Mucosa of stomach (tissue), 1 donor: ENCODE measurements at regions not wholly inside any gene's neighbourhood (a gene's known extent, or its start where the extent isn't known, plus 50 kb on each side); places are given as distances from the start of the nearest gene placed in this dataset.
"Not testable (repeated sequence)": the region's sequence is repeated elsewhere in the genome, so short reads cannot be mapped to it uniquely, and the experiment has no call there.

Experiments used
- H3K27me3 ChIP-seq: one replicate; pipeline ENCODE4 v1.7.0; 2013; ENCODE audit warnings: mild to moderate bottlenecking, low read length; ENCODE audit not compliant: control insufficient read depth, insufficient read depth
- H3K36me3 ChIP-seq: one replicate; pipeline ENCODE4 v1.7.0; 2013; ENCODE audit warnings: low read length; ENCODE audit not compliant: control insufficient read depth, insufficient read depth
- H3K4me1 ChIP-seq: one replicate; pipeline ENCODE4 v1.7.0; 2013; ENCODE audit warnings: mild to moderate bottlenecking, low read length; ENCODE audit not compliant: control insufficient read depth, insufficient read depth
- H3K4me3 ChIP-seq: one replicate; pipeline ENCODE4 v1.7.0; 2013; ENCODE audit warnings: low read length
- H3K9ac ChIP-seq: one replicate; pipeline ENCODE4 v1.7.0; 2013; ENCODE audit warnings: mild to moderate bottlenecking, low read length, moderate library complexity
- H3K9me3 ChIP-seq: one replicate; pipeline ENCODE4 v1.7.0; 2013; ENCODE audit warnings: mild to moderate bottlenecking, low read length, moderate library complexity; ENCODE audit not compliant: control insufficient read depth
- donor health status: Pancreatic carcinoma.

DNA sequence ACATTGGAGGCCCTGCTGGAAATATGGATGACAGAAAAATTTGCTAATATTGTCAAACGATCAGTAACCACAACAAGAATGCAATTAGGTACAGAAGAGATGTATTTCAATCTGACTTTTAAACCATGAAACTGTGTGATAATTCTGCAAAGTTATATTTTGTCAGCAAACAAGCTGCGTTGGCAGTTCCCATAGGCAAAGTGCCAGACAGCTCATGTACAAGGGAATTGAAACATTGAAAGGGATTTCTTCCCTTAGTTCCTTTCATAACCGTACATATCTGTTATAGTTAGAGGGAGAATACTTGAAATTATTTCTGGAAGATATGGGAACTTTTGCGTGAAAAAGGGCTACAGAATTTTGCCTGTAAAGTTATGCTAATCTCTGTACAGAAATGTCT is 419.4 kb upstream of the PTGER4 start:
- H3K9me3 ChIP-seq, result no peaks in the 10 kb centered on the region
- H3K4me3 ChIP-seq, result no peak overlapping the region
- no peaks in the 10 kb centered on the region for H3K27me3 ChIP-seq
- H3K9ac ChIP-seq, result no peak overlapping the region
- no peaks in the 10 kb centered on the region for H3K4me1 ChIP-seq
- no peaks in the 10 kb centered on the region for H3K36me3 ChIP-seq

DNA sequence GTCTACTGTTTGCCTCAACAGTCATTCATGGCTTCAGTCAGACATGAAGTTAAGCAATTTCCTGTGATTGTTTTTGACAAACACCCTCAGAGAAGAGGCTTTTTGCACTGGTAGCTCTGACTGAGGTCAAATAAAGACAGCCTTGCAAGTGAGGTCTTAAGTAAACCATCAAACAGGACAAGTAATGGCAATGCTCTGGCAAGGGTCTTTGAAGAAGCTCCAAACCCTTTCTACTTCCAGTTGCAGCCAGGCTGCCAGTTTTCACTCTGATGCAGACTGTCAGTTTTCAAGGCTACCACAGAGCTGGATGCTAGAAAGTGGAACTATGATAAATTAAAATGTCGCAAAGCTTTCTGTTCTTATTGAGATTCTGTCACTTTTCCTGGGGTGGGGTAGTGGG is 421.5 kb upstream of the PTGER4 start:
- no peaks in the 10 kb centered on the region for H3K9me3 ChIP-seq
- no peaks in the 10 kb centered on the region for H3K27me3 ChIP-seq
- H3K4me3 ChIP-seq, result no peak overlapping the region
- H3K36me3 ChIP-seq, result no peaks in the 10 kb centered on the region
- H3K9ac ChIP-seq, result no peak overlapping the region
- H3K4me1 ChIP-seq, result no peaks in the 10 kb centered on the region

DNA sequence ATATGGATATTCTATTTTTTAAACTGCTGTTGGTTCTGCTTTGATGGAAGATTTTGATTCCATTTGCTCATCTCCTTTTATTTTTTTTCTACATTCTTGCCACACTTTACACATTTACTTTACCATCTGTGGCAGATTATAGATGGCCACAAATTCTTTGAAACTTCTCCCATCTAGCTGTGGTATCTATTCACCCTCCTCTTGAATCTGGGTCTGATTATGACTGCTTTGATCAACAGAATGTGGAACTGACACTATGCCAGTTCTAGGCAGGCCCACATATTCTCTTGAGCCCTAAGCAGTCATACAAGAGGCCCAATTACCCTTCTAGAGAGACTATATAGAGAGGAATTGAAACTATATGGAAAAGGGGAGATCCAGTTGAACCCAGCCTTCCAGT is 439.0 kb upstream of the PTGER4 start:
- H3K27me3 ChIP-seq, result no peaks in the 10 kb centered on the region
- no peak overlapping the region for H3K9ac ChIP-seq
- H3K4me1 ChIP-seq, result no peaks in the 10 kb centered on the region
- H3K9me3 ChIP-seq, result no peaks in the 10 kb centered on the region
- H3K4me3 ChIP-seq, result no peak overlapping the region
- H3K36me3 ChIP-seq, result no peaks in the 10 kb centered on the region

DNA sequence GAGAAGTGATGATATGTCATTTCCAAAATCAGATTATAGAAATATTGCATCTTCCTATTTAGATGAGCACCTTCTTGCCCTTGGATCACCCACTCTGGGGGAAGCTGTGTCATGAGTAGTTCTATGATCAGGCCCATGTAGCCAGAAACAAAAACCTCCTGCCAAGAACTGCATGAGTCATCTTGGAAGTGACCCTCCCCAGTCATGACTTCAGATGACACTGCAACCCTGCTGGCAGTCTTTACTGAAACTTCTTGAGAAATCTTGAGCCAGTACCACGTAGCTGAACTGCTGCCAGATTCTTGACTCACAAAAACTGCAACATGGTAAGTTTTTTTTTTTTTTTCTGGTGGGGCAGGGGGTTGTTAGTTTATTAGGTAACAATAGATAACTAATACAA is 439.6 kb upstream of the PTGER4 start:
- H3K9me3 ChIP-seq, result no peaks in the 10 kb centered on the region
- no peak overlapping the region for H3K4me3 ChIP-seq
- no peak overlapping the region for H3K9ac ChIP-seq
- H3K27me3 ChIP-seq, result no peaks in the 10 kb centered on the region
- no peaks in the 10 kb centered on the region for H3K4me1 ChIP-seq
- H3K36me3 ChIP-seq, result no peaks in the 10 kb centered on the region

DNA sequence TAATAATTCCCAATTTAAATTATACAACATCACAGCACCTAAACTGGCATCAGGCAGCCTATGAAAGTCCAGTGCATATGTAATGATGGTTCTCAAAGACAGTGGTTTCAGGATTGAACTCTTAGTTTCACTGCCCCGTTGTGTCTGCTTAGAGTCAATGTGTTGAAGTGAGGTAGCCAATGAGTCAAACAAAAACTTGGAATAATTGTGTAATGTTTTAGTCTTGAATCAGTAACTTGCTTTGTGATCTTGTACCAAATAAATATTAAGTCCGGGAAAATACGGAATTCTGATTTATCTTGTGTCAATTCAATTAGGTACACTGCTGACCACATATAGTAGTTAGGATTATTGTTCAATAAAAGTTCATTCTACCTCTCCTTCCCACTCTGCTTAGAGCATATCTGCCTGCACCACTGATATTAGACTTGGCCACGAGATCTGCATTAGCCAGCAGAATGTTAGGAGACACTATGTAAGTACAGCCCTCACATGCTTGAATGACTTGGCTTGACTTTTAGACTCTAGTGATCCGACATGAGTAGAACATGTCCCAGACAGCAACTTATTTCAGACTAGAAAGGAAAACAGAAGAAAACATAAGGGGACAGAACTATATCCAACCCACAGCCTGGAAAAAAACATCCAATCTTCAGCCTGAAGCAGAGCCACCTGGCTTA is 441.5 kb upstream of the PTGER4 start:
- Histone ChIP-seq H3K36me3 (no peaks in the 10 kb centered on the region), H3K4me3 (no peak overlapping the region), H3K9me3 (no peaks in the 10 kb centered on the region), H3K9ac (no peak overlapping the region), H3K4me1 (no peaks in the 10 kb centered on the region), H3K27me3 (no peaks in the 10 kb centered on the region)

DNA sequence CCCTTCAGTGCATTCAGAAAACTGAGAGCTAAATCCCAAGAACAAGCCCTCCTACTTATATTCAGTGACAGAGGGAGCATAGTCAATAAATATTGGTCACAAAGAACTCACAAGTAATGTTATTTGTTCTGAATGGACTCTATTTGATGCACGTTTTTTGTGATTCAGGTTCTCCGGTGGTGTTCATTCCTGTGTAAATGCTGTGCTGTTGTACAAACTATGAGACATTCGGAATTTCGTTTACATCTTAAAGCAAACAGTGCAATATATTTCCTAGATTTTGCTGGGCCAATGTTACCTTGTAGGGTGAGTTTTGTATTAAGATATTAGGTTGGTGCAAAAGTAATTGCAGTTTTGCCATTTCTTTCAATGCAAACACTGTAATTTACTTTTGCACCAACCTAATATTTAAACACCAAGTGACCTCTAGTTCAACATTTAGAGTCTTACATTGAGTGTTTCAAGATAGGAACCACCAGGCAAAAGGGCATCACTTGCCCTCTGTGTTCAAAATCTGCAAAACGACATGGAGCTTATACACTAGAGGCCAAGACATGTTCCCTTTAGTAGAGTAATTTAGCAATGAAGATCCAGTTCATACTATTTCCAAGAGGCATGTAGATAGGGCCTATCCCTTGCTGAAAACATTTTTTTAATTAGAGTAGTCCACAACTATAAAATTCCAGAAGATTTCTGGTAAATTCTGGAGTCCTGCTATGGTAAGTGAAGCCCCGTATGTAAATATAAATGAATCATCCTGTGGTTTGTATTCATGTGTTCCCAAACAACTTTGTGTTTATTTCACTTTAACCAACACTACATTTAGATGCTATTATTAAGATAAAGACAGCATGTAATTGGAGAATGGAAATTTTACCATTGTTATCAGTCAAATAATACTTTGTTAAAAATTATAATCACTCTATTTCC is 444.0 kb upstream of the PTGER4 start:
- no peaks in the 10 kb centered on the region for H3K36me3 ChIP-seq
- H3K9me3 ChIP-seq, result no peaks in the 10 kb centered on the region
- H3K27me3 ChIP-seq, result no peaks in the 10 kb centered on the region
- no peak overlapping the region for H3K9ac ChIP-seq
- H3K4me3 ChIP-seq, result no peak overlapping the region
- H3K4me1 ChIP-seq, result no peaks in the 10 kb centered on the region

DNA sequence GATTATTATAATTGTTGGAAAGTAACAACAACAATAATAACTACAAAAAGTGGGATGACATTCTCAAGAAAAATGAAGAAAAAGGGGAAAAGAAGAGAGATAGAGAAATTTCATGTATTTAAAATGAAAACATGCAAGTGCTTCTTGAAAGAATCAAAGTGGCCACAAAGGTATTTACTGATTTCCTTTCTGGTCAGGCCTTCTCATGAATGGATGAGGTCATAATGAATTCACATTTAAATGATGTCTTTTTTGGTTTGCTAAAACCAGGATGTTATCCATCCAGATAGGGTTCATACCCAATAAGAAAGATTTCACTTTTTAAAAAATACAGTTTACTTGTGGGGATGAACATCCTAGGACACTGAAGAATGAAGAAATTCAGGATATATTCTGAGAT is 446.4 kb upstream of the PTGER4 start:
- Histone ChIP-seq H3K9me3 (no peaks in the 10 kb centered on the region), H3K36me3 (no peaks in the 10 kb centered on the region), H3K4me3 (no peak overlapping the region), H3K27me3 (no peaks in the 10 kb centered on the region), H3K9ac (no peak overlapping the region), H3K4me1 (no peaks in the 10 kb centered on the region)

DNA sequence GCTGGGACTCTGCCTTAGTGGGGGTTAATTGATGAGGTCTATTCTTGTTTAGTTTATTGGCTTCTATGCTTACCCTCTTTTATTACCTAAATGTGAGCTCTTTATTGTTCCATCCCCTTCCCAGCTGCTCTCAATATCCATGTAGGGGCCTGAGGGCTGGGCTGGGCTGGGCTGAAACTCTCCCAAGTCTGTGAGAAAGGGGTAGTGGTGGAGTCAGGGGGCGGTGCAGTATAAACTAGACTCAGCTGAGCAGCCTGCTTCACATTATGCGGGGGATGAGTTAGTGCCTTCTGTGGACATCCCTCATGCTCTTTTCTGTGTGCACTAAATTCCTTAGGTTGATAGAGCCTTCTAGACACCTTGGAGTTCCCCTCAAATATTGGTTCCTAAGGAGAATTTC is 451.8 kb upstream of the PTGER4 start:
- no peaks in the 10 kb centered on the region for H3K36me3 ChIP-seq

DNA sequence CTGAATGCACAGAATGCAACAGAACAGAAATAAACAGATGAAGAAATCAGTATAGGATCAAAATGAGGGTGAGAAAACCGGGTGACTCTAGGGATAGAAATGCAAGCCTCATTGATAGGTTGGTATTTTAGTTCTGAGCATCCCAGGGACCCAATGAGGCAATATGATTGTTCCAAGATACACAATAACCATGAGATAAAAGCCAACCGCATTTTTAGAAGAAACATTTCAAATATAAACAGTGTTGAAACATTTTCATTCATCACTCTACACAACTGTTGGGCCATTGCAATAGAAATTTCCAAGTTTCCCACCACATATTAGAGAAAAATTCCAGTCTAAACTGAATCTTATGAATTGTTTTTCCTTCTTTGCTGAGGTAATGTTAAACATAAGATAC is 452.3 kb upstream of the PTGER4 start:
- H3K9ac ChIP-seq, result no peak overlapping the region
- H3K27me3 ChIP-seq, result no peaks in the 10 kb centered on the region
- H3K4me1 ChIP-seq, result no peaks in the 10 kb centered on the region
- H3K36me3 ChIP-seq, result no peaks in the 10 kb centered on the region
- H3K9me3 ChIP-seq, result no peaks in the 10 kb centered on the region
- H3K4me3 ChIP-seq, result no peak overlapping the region

More for the DNA sequence above, 451.8 kb upstream of the PTGER4 start:
- Histone ChIP-seq H3K9ac (no peak overlapping the region), H3K27me3 (no peaks in the 10 kb centered on the region), H3K4me1 (no peaks in the 10 kb centered on the region), H3K4me3 (no peak overlapping the region), H3K9me3 (no peaks in the 10 kb centered on the region)

DNA sequence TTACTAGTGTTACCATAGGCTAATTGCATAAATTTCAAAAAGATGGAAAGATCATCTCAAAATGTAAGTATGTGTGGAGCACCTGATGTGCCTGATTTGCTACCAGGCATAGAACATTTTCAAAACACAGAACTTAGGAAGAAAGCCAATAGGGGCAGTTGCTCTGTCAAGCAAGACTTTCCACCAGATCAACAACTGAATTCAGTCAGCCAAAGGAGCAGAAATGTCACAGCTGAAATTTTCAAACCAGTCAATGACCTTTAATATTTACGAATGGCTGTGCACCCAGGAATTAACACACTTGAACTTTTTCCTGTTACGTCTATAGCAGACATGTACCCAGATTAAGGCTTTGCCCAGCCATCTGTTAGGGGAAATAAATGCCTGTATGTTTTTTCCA is 452.8 kb upstream of the PTGER4 start:
- H3K36me3 ChIP-seq, result no peaks in the 10 kb centered on the region
- H3K4me3 ChIP-seq, result no peak overlapping the region
- H3K9me3 ChIP-seq, result no peaks in the 10 kb centered on the region
- no peak overlapping the region for H3K9ac ChIP-seq
- H3K27me3 ChIP-seq, result no peaks in the 10 kb centered on the region
- H3K4me1 ChIP-seq, result no peaks in the 10 kb centered on the region

DNA sequence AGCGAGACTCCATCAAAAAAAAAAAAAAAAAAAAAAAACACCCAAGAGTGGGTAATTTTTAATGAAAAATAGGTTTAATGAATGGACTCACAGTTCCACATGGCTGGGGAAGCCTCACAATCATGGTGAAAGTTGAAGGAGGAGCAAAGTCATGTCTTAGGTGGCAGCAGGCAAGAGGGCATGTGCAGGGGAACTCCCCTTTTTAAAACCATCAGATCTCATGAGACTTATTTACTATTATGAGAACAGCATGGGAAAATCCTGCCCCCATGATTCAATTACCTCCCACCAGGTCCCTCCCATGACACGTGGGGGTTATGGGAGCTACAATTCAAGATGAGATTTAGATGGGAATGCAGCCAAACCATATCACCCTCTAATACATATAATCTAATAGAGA is 454.6 kb upstream of the PTGER4 start:
- H3K4me3 ChIP-seq, H3K9ac ChIP-seq, H3K4me1 ChIP-seq, H3K9me3 ChIP-seq, H3K36me3 ChIP-seq, H3K27me3 ChIP-seq: not testable (repeated sequence)

DNA sequence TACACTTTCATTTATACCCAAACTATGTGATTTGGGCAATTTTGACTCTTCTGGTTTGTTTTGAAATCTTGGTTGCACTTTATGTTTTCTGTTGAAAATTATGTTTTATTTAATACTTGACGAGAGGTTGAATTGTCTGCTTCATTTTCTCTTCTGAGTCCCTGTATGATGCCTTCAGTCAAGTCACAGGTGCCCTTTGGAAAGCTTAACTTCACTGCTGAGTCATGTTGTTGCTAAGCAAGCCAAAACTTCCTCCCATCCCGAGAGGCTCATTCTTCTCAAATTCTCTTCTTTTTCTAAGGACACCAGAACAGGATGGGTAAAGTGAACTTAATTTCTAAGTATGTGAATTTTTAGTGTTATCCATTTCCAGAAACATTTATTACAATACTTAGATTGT is 455.3 kb upstream of the PTGER4 start:
- no peaks in the 10 kb centered on the region for H3K4me1 ChIP-seq

More for the DNA sequence above, 455.3 kb upstream of the PTGER4 start:
- no peak overlapping the region for H3K9ac ChIP-seq
- H3K9me3 ChIP-seq, result no peaks in the 10 kb centered on the region
- no peaks in the 10 kb centered on the region for H3K36me3 ChIP-seq
- no peak overlapping the region for H3K4me3 ChIP-seq
- H3K27me3 ChIP-seq, result no peaks in the 10 kb centered on the region
